Naive thymus-derived CD4-positive, alpha-beta T cell (primary cell): ENCODE measurements at regions not wholly inside any gene's neighbourhood (a gene's known extent, or its start where the extent isn't known, plus 50 kb on each side); places are given as distances from the start of the nearest gene placed in this dataset.

Source experiments
- ATAC-seq: fragments of 150-1000 bp; cut with Tn5 transposase; 2 replicates; pipeline ENCODE4 v1.10.0; 2021; ENCODE audit warnings: mild to moderate bottlenecking, moderate library complexity
- CTCF ChIA-PET: fragments of 350-600 bp; sonication (Branson Sonifier 250); formaldehyde crosslinking; loops from one replicate; lab custom pipeline; 2021; ENCODE audit warnings: antibody characterized with exemption; lab: Charles Lee
- POLR2A ChIA-PET: fragments of 350-600 bp; sonication (Branson Sonifier 250); formaldehyde crosslinking; loops from one replicate; lab custom pipeline; 2021; ENCODE audit warnings: antibody characterized with exemption, inconsistent platforms; lab: Charles Lee
- DNase-seq, 9 donors: peaks; one replicate each; pipeline versions ENCODE4 v3.0.0 to v3.0.0-alpha.2; 2020 to 2022; ENCODE audit warnings: mixed read lengths in 1 of 9
- H3K27ac ChIP-seq: one replicate; pipeline ENCODE4 v1.7.0; 2013; ENCODE audit warnings: mild to moderate bottlenecking, low read depth, low read length, moderate library complexity
- H3K27me3 ChIP-seq, 2 donors: one replicate each; pipeline ENCODE4 v1.7.0; 2013; ENCODE audit warnings: low read length in 2 of 2, mild to moderate bottlenecking in 2 of 2, moderate library complexity in 2 of 2; ENCODE audit not compliant: control insufficient read depth in 2 of 2, insufficient read depth in 2 of 2
- H3K36me3 ChIP-seq, 3 experiments: 1 replicate in 2 of 3; 2 replicates in 1 of 3; pipeline ENCODE4 v1.7.0; 2013; ENCODE audit warnings: low read length in 3 of 3, mild to moderate bottlenecking in 3 of 3, moderate library complexity in 1 of 3; ENCODE audit not compliant: insufficient read depth in 3 of 3, control insufficient read depth in 2 of 3
- H3K4me1 ChIP-seq, 2 donors: one replicate each; pipeline ENCODE4 v1.7.0; 2013; ENCODE audit warnings: low read length in 2 of 2, mild to moderate bottlenecking in 2 of 2, moderate library complexity in 1 of 2; ENCODE audit not compliant: control insufficient read depth in 2 of 2, insufficient read depth in 2 of 2
- H3K4me3 ChIP-seq: 2 replicates; pipeline ENCODE4 v1.7.0; 2013; ENCODE audit warnings: mild to moderate bottlenecking, low read length
- H3K9me3 ChIP-seq, 3 experiments: 1 replicate in 2 of 3; 2 replicates in 1 of 3; pipeline ENCODE4 v1.7.0; 2013; ENCODE audit warnings: low read length in 3 of 3; ENCODE audit not compliant: control insufficient read depth in 2 of 3
- H3K27ac Mint-ChIP-seq, 9 donors: one replicate each; pipeline ENCODE4 v1.8.0; 2020 to 2022; ENCODE audit warnings: mixed read lengths in 9 of 9, mild to moderate bottlenecking in 8 of 9, moderate library complexity in 5 of 9, inconsistent platforms in 2 of 9
- H3K27me3 Mint-ChIP-seq, 5 donors: one replicate each; pipeline ENCODE4 v1.8.0; 2021 to 2022; ENCODE audit warnings: mixed read lengths in 5 of 5, mild to moderate bottlenecking in 1 of 5
- H3K36me3 Mint-ChIP-seq, 5 donors: one replicate each; pipeline ENCODE4 v1.8.0; 2020 to 2022; ENCODE audit warnings: mixed read lengths in 5 of 5, mild to moderate bottlenecking in 3 of 5, inconsistent platforms in 1 of 5
- H3K4me1 Mint-ChIP-seq, 7 donors: one replicate each; pipeline ENCODE4 v1.8.0; 2020 to 2022; ENCODE audit warnings: mixed read lengths in 7 of 7, mild to moderate bottlenecking in 3 of 7, inconsistent platforms in 1 of 7
- H3K4me3 Mint-ChIP-seq, 10 donors: one replicate each; pipeline ENCODE4 v1.8.0; 2020 to 2022; ENCODE audit warnings: mild to moderate bottlenecking in 10 of 10, mixed read lengths in 10 of 10, moderate library complexity in 6 of 10, inconsistent platforms in 2 of 10
- H3K9me3 Mint-ChIP-seq, 11 donors: one replicate each; pipeline ENCODE4 v1.8.0; 2020 to 2022; ENCODE audit warnings: mixed read lengths in 11 of 11, mild to moderate bottlenecking in 4 of 11, inconsistent platforms in 1 of 11, moderate library complexity in 1 of 11
- intact Hi-C, 2 donors: fragments of 100-400 bp; cut with micrococcal nuclease; formaldehyde crosslinking; loops; one replicate each; pipeline ENCODE4 v1.15.1; 2023

GRCh38 chr1:102181341-102181740, 184.6 kb upstream of the OLFM3 start:
- intact Hi-C loops: no loop called here
- no peak for ATAC-seq
- ChIA-PET POLR2A (no interaction called here), CTCF (no interaction called here)
- Histone ChIP-seq H3K27me3 (no peaks in the 10 kb centered on the region), H3K4me1 (no peaks in the 10 kb centered on the region), H3K4me3 (no peak overlapping the region), H3K9me3 (no peaks in the 10 kb centered on the region), H3K36me3 (no peaks in the 10 kb centered on the region), H3K27ac (no peak overlapping the region)
- Mint-ChIP-seq H3K4me3 (no peak overlapping the region), H3K27me3 (no peaks in the 10 kb centered on the region), H3K36me3 (no peaks in the 10 kb centered on the region), H3K9me3 (peaks cover 0 to 2% (median 0%) of the 10 kb centered on the region in 11 donors), H3K27ac (no peak overlapping the region), H3K4me1 (no peaks in the 10 kb centered on the region)
- DNase-seq: no peak

GRCh38 chr1:102178480-102178879, 181.8 kb upstream of the OLFM3 start:
- Histone ChIP-seq H3K27me3 (no peaks in the 10 kb centered on the region), H3K27ac (no peak overlapping the region), H3K4me1 (no peaks in the 10 kb centered on the region), H3K9me3 (no peaks in the 10 kb centered on the region), H3K4me3 (no peak overlapping the region), H3K36me3 (no peaks in the 10 kb centered on the region)
- ChIA-PET POLR2A (no interaction called here), CTCF (no interaction called here)
- no peak overlapping the region for H3K27ac Mint-ChIP-seq
- H3K36me3 Mint-ChIP-seq: no peaks in the 10 kb centered on the region
- H3K9me3 Mint-ChIP-seq: no peaks in the 10 kb centered on the region
- no peaks in the 10 kb centered on the region for H3K4me1 Mint-ChIP-seq
- no peak overlapping the region for H3K4me3 Mint-ChIP-seq
- intact Hi-C loops: no loop called here
- no peak for ATAC-seq
- DNase-seq: no peak
- no peaks in the 10 kb centered on the region for H3K27me3 Mint-ChIP-seq

DNA sequence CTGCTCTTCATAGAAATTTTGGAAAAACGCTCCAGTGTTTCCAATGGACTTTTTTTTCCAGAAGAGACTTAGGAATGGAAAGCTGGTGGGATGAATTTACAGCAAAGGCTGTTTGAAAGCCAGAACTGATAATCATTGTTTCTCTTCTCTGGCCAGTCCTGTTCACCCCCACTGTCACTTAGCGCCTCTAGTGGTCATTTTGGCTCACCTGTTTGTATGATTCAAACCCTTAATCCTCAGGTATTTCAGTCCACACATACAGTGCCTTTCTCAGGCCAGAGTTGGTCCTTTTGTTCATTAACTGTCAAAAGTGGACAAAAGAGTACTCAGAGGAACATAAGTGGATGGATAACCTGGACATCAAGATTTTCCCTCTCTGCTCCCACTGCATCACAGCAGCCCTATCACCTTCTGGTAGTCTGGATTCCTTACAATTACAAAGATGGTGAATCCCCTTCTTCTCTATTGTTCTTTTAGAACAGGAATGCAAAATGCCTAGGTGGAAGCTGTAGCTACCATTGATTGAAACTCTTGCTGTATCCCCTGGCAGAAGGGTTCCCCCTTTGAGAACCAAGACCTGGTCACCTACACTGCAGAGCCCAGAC, 177.6 kb upstream of the OLFM3 start:
- Mint-ChIP-seq H3K4me1 (no peaks in the 10 kb centered on the region), H3K27me3 (no peaks in the 10 kb centered on the region), H3K9me3 (no peaks in the 10 kb centered on the region), H3K4me3 (no peak overlapping the region), H3K27ac (no peak overlapping the region), H3K36me3 (no peaks in the 10 kb centered on the region)
- DNase-seq (no peak), ATAC-seq (no peak)
- Histone ChIP-seq H3K27me3 (no peaks in the 10 kb centered on the region), H3K27ac (no peak overlapping the region), H3K36me3 (no peaks in the 10 kb centered on the region), H3K4me1 (no peaks in the 10 kb centered on the region), H3K4me3 (no peak overlapping the region), H3K9me3 (no peaks in the 10 kb centered on the region)
- CTCF ChIA-PET: no interaction called here
- intact Hi-C loops: no loop called here
- POLR2A ChIA-PET: no interaction called here

GRCh38 chr1:102172200-102172599, 175.5 kb upstream of the OLFM3 start:
- ATAC-seq (no peak), DNase-seq (no peak)
- intact Hi-C loops: no loop called here
- no peak overlapping the region for H3K27ac Mint-ChIP-seq
- no peaks in the 10 kb centered on the region for H3K4me1 ChIP-seq
- H3K27me3 ChIP-seq: no peaks in the 10 kb centered on the region
- H3K9me3 Mint-ChIP-seq: no peaks in the 10 kb centered on the region
- no peak overlapping the region for H3K4me3 Mint-ChIP-seq
- no peaks in the 10 kb centered on the region for H3K4me1 Mint-ChIP-seq
- no peaks in the 10 kb centered on the region for H3K9me3 ChIP-seq
- CTCF ChIA-PET: no interaction called here
- no peaks in the 10 kb centered on the region for H3K36me3 Mint-ChIP-seq
- no peak overlapping the region for H3K27ac ChIP-seq
- no peak overlapping the region for H3K4me3 ChIP-seq
- POLR2A ChIA-PET: no interaction called here
- H3K36me3 ChIP-seq: no peaks in the 10 kb centered on the region
- no peaks in the 10 kb centered on the region for H3K27me3 Mint-ChIP-seq

- Mint-ChIP-seq H3K36me3 (no peaks in the 10 kb centered on the region), H3K9me3 (peaks cover 0 to 1% (median 0%) of the 10 kb centered on the region in 11 donors), H3K27me3 (no peaks in the 10 kb centered on the region), H3K4me3 (no peak overlapping the region), H3K27ac (no peak overlapping the region), H3K4me1 (no peaks in the 10 kb centered on the region)
- ATAC-seq (no peak), DNase-seq (no peak)
- POLR2A ChIA-PET: no interaction called here
- Histone ChIP-seq H3K36me3 (no peaks in the 10 kb centered on the region), H3K9me3 (no peaks in the 10 kb centered on the region), H3K27ac (no peak overlapping the region), H3K4me3 (no peak overlapping the region), H3K27me3 (no peaks in the 10 kb centered on the region), H3K4me1 (no peaks in the 10 kb centered on the region)
- intact Hi-C loops: no loop called here
- CTCF ChIA-PET: no interaction called here
Measured at GRCh38 chr1:102163799-102164198, 167.1 kb upstream of the OLFM3 start.

DNA sequence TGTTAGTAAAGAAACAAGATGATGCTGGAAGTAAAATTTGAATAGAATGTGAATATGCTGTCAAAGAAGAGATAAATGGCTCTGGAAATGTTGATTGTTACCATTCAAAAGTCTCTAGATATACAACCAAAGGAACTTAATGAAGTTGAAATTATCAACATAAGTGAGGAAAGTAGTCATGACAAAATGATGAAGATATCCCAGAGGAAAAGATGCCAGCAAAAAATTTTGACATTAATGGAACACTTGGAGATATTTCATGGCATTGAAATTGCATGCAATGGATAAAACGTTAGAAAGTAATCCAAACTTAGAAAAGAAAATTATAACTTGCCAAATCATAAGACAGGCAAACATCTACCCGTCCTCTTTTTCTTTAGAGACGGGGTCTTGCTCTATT, 154.5 kb upstream of the OLFM3 start:
- no peaks in the 10 kb centered on the region for H3K27me3 ChIP-seq
- intact Hi-C loops: no loop called here
- no peak overlapping the region for H3K27ac ChIP-seq
- H3K9me3 ChIP-seq: peaks cover 0 to 5% (median 0%) of the 10 kb centered on the region in 3 experiments
- H3K27me3 Mint-ChIP-seq: no peaks in the 10 kb centered on the region
- no peaks in the 10 kb centered on the region for H3K36me3 ChIP-seq
- no peak overlapping the region for H3K4me3 ChIP-seq
- H3K9me3 Mint-ChIP-seq: peaks cover 0 to 1% (median 0%) of the 10 kb centered on the region in 11 donors
- H3K4me1 Mint-ChIP-seq: no peaks in the 10 kb centered on the region
- H3K4me1 ChIP-seq: no peaks in the 10 kb centered on the region
- ChIA-PET CTCF (no interaction called here), POLR2A (no interaction called here)
- DNase-seq: no peak
- H3K4me3 Mint-ChIP-seq: no peak overlapping the region
- no peak for ATAC-seq
- H3K27ac Mint-ChIP-seq: no peak overlapping the region
- no peaks in the 10 kb centered on the region for H3K36me3 Mint-ChIP-seq

DNA sequence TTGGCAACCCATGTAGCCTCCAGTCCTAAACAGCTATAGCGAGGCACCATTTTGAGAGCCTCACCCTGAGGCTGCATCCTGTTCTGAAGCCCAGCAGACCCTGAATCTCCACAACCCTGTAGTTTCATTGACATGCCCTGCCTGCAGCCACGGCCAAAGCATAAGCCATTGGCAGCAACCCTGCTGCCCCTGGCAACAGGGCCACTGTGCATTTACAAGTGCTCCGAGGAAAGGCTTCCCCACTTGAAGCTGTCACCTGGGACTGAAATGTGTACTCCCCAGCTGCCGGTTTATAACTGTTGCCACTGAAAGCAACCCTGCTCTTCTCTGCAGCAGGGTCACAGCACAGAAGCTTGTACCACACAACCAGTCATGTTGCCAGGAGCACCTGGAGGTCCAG, 124.2 kb upstream of the OLFM3 start:
- Histone ChIP-seq H3K4me3 (no peak overlapping the region), H3K36me3 (no peaks in the 10 kb centered on the region), H3K27ac (no peak overlapping the region), H3K27me3 (no peaks in the 10 kb centered on the region), H3K4me1 (no peaks in the 10 kb centered on the region), H3K9me3 (no peaks in the 10 kb centered on the region)
- Mint-ChIP-seq H3K4me1 (peaks cover 0 to 2% (median 0%) of the 10 kb centered on the region in 7 donors), H3K4me3 (no peak overlapping the region), H3K36me3 (no peaks in the 10 kb centered on the region), H3K27ac (no peak overlapping the region), H3K9me3 (peaks cover 0 to 6% (median 0%) of the 10 kb centered on the region in 11 donors), H3K27me3 (no peaks in the 10 kb centered on the region)
- ChIA-PET POLR2A (no interaction called here), CTCF (no interaction called here)
- intact Hi-C loops: no loop called here
- DNase-seq (no peak), ATAC-seq (no peak)
